K562 (cell line): ENCODE measurements at regions not wholly inside any gene's neighbourhood (a gene's known extent, or its start where the extent isn't known, plus 50 kb on each side); places are given as distances from the start of the nearest gene placed in this dataset.

Experiments
- EP300 ChIP-seq: IDR thresholded peaks from 2 replicates; pipeline ENCODE4 v1.6.1; 2012; ENCODE audit warnings: low read length, improper control_type of control experiment
- MYC ChIP-seq, 2 experiments: fragments of 250-450 bp in 1 of 2; sonication (Bioruptor Pico) in 1 of 2; IDR thresholded peaks; 2 replicates each; pipeline versions ENCODE4 v1.5.1 to v1.6.1; 2012 to 2021; ENCODE audit warnings: low read depth in 2 of 2, borderline replicate concordance in 1 of 2, improper control_type of control experiment in 1 of 2, low read length in 1 of 2, mild to moderate bottlenecking in 1 of 2, moderate library complexity in 1 of 2
- PHF8 ChIP-seq: fragments of 200-600 bp; sonication (generic); IDR thresholded peaks from 2 replicates; pipeline ENCODE4 v1.6.1; 2012; ENCODE audit warnings: mixed run types, mild to moderate bottlenecking, inconsistent platforms, low read length, moderate library complexity, borderline replicate concordance
- POLR2A ChIP-seq: fragments of 450-650 bp; conservative IDR thresholded peaks from 2 replicates; pipeline ENCODE4 v1.6.1; 2016
- RAD21 ChIP-seq, 2 experiments: fragments of 250-450 bp in 1 of 2; fragments of 450-650 bp in 1 of 2; sonication (Bioruptor Pico) in 1 of 2; formaldehyde crosslinking in 1 of 2; IDR thresholded peaks in 1 of 2; conservative IDR thresholded peaks in 1 of 2; 2 replicates each; pipeline versions ENCODE4 v1.4.0 to v1.8.0; 2020 to 2022; ENCODE audit warnings: mild to moderate bottlenecking in 2 of 2, moderate library complexity in 1 of 2
- RCOR1 ChIP-seq, 2 experiments: IDR thresholded peaks; 2 replicates each; pipeline ENCODE4 v1.6.1; 2012; ENCODE audit warnings: low read depth in 2 of 2, low read length in 2 of 2, borderline replicate concordance in 1 of 2, improper control_type of control experiment in 1 of 2
- SETDB1 ChIP-seq: IDR thresholded peaks from one replicate; pipeline ENCODE4 v1.6.1; 2012; ENCODE audit warnings: low read length, control low read depth, inconsistent platforms
- SPI1 ChIP-seq: IDR thresholded peaks from 2 replicates; pipeline ENCODE4 v1.6.1; 2011; ENCODE audit warnings: low read depth, low read length, control low read depth, borderline replicate concordance
- TEAD1 ChIP-seq, 2 experiments: fragments of 450-650 bp in 1 of 2; sonication (generic) in 1 of 2; formaldehyde crosslinking; IDR thresholded peaks; 2 replicates each; pipeline versions ENCODE4 v1.4.0 to v1.8.0; 2020 to 2022; ENCODE audit warnings: mild to moderate bottlenecking in 2 of 2, missing genetic modification reagents in 1 of 2
- ZNF668 ChIP-seq: fragments of 250-450 bp; sonication (Bioruptor Pico); IDR thresholded peaks from 2 replicates; pipeline ENCODE4 v1.8.0; 2022; ENCODE audit warnings: mild to moderate bottlenecking, inconsistent platforms
- ZNF780A ChIP-seq: fragments of 250-450 bp; sonication (Bioruptor Pico); IDR thresholded peaks from 2 replicates; pipeline ENCODE4 v1.5.0; 2021; ENCODE audit warnings: mild to moderate bottlenecking
- TF ChIP-seq, protein P1 (sequence below), 2 experiments: fragments of 450-650 bp in 1 of 2; sonication (generic) in 1 of 2; formaldehyde crosslinking in 1 of 2; IDR thresholded peaks; 2 replicates each; pipeline versions ENCODE4 v1.7.1 to v1.9.0; 2016 to 2022; ENCODE audit warnings: inconsistent platforms in 1 of 2, mild to moderate bottlenecking in 1 of 2, missing genetic modification reagents in 1 of 2
- TF ChIP-seq, protein P2 (sequence below), 3 experiments: IDR thresholded peaks in 2 of 3; conservative IDR thresholded peaks in 1 of 3; 2 replicates each; pipeline ENCODE4 v1.5.1; 2011 to 2012; ENCODE audit warnings: low read length in 3 of 3, mild to moderate bottlenecking in 3 of 3, control low read depth in 2 of 3, improper control_type of control experiment in 1 of 3, inconsistent platforms in 1 of 3, low read depth in 1 of 3, mixed read lengths in 1 of 3, moderate library complexity in 1 of 3; ENCODE audit not compliant: insufficient read depth in 2 of 3
- TF ChIP-seq, protein P3 (sequence below), 2 experiments: fragments of 450-650 bp; formaldehyde crosslinking in 1 of 2; IDR thresholded peaks; 2 replicates each; pipeline versions ENCODE4 v1.4.0 to v1.6.1; 2014 to 2020; ENCODE audit warnings: mild to moderate bottlenecking in 2 of 2, borderline replicate concordance in 1 of 2, low read depth in 1 of 2

DNA sequence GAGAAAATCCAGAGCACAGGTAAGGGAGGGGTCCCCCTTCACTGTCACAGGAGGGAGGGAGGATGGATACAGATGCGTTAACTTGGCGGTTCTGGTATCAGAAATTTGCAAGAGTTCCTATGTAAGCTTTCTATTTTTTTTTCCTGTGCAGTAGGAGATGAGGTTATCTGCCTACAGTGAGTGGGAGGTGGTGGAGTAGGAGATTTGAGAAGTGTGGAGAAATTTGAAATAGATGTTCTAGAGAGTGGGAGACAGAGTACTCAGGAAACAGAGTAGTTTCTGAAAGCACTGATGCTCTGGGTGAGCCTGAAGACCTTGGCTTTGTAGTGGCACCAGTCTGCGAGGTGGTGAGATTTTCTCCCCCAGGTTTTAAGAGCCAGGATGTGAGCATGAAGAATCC lies 271.4 kb downstream of the MSX2 start:
- TF ChIP-seq ZNF668 (CRISPR knock-in tag) (no peak), SETDB1 (no peak), PHF8 (no peak), SPI1 (no peak), ZNF780A (no peak), RAD21 (CRISPR knock-in tag; conservative IDR thresholded peaks at IDR 0.05 in 1 of 2, IDR thresholded peaks at IDR 0.05 in 1 of 2) (no peak), POLR2A (no peak), TEAD1 (CRISPR knock-in tag; IDR thresholded peaks at IDR 0.05) (no peak), EP300 (no peak), RCOR1 (IDR thresholded peaks at IDR 0.05; ENCODE audit: borderline replicate concordance in 1 of 2, low read depth in 2 of 2, low read length in 2 of 2) (no peak), MYC (IDR thresholded peaks at IDR 0.05; ENCODE audit: low read depth, low read length) (no peak), MYC (CRISPR knock-in tag; IDR thresholded peaks at IDR 0.05; ENCODE audit: borderline replicate concordance, low read depth) (no peak)
- TF ChIP-seq, protein P1, sequence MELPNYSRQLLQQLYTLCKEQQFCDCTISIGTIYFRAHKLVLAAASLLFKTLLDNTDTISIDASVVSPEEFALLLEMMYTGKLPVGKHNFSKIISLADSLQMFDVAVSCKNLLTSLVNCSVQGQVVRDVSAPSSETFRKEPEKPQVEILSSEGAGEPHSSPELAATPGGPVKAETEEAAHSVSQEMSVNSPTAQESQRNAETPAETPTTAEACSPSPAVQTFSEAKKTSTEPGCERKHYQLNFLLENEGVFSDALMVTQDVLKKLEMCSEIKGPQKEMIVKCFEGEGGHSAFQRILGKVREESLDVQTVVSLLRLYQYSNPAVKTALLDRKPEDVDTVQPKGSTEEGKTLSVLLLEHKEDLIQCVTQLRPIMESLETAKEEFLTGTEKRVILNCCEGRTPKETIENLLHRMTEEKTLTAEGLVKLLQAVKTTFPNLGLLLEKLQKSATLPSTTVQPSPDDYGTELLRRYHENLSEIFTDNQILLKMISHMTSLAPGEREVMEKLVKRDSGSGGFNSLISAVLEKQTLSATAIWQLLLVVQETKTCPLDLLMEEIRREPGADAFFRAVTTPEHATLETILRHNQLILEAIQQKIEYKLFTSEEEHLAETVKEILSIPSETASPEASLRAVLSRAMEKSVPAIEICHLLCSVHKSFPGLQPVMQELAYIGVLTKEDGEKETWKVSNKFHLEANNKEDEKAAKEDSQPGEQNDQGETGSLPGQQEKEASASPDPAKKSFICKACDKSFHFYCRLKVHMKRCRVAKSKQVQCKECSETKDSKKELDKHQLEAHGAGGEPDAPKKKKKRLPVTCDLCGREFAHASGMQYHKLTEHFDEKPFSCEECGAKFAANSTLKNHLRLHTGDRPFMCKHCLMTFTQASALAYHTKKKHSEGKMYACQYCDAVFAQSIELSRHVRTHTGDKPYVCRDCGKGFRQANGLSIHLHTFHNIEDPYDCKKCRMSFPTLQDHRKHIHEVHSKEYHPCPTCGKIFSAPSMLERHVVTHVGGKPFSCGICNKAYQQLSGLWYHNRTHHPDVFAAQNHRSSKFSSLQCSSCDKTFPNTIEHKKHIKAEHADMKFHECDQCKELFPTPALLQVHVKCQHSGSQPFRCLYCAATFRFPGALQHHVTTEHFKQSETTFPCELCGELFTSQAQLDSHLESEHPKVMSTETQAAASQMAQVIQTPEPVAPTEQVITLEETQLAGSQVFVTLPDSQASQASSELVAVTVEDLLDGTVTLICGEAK (IDR thresholded peaks at IDR 0.05) = no peak
- TF ChIP-seq, protein P1 (CRISPR knock-in tag; IDR thresholded peaks at IDR 0.05) = no peak
- TF ChIP-seq, protein P2, sequence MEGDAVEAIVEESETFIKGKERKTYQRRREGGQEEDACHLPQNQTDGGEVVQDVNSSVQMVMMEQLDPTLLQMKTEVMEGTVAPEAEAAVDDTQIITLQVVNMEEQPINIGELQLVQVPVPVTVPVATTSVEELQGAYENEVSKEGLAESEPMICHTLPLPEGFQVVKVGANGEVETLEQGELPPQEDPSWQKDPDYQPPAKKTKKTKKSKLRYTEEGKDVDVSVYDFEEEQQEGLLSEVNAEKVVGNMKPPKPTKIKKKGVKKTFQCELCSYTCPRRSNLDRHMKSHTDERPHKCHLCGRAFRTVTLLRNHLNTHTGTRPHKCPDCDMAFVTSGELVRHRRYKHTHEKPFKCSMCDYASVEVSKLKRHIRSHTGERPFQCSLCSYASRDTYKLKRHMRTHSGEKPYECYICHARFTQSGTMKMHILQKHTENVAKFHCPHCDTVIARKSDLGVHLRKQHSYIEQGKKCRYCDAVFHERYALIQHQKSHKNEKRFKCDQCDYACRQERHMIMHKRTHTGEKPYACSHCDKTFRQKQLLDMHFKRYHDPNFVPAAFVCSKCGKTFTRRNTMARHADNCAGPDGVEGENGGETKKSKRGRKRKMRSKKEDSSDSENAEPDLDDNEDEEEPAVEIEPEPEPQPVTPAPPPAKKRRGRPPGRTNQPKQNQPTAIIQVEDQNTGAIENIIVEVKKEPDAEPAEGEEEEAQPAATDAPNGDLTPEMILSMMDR (IDR thresholded peaks at IDR 0.05 in 2 of 3, conservative IDR thresholded peaks at IDR 0.05 in 1 of 3; ENCODE audit: insufficient read depth in 2 of 3, low read depth in 1 of 3, low read length in 3 of 3) = no peak
- TF ChIP-seq, protein P3, sequence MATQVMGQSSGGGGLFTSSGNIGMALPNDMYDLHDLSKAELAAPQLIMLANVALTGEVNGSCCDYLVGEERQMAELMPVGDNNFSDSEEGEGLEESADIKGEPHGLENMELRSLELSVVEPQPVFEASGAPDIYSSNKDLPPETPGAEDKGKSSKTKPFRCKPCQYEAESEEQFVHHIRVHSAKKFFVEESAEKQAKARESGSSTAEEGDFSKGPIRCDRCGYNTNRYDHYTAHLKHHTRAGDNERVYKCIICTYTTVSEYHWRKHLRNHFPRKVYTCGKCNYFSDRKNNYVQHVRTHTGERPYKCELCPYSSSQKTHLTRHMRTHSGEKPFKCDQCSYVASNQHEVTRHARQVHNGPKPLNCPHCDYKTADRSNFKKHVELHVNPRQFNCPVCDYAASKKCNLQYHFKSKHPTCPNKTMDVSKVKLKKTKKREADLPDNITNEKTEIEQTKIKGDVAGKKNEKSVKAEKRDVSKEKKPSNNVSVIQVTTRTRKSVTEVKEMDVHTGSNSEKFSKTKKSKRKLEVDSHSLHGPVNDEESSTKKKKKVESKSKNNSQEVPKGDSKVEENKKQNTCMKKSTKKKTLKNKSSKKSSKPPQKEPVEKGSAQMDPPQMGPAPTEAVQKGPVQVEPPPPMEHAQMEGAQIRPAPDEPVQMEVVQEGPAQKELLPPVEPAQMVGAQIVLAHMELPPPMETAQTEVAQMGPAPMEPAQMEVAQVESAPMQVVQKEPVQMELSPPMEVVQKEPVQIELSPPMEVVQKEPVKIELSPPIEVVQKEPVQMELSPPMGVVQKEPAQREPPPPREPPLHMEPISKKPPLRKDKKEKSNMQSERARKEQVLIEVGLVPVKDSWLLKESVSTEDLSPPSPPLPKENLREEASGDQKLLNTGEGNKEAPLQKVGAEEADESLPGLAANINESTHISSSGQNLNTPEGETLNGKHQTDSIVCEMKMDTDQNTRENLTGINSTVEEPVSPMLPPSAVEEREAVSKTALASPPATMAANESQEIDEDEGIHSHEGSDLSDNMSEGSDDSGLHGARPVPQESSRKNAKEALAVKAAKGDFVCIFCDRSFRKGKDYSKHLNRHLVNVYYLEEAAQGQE (IDR thresholded peaks at IDR 0.05; ENCODE audit: borderline replicate concordance) = no peak
- TF ChIP-seq, protein P3 (CRISPR knock-in tag; IDR thresholded peaks at IDR 0.05; ENCODE audit: low read depth) = no peak
